Fibroblast of lung (primary cell): ENCODE measurements at regions not wholly inside any gene's neighbourhood (a gene's known extent, or its start where the extent isn't known, plus 50 kb on each side); places are given as distances from the start of the nearest gene placed in this dataset.

Source experiments
- DNase-seq, 2 donors: peaks; one replicate each; pipeline versions ENCODE4 v3.0.0 to v3.0.0-alpha.2; 2010; ENCODE audit warnings: low read depth in 2 of 2
- H2AFZ ChIP-seq: 2 replicates; pipeline ENCODE4 v1.5.1; 2012; ENCODE audit warnings: low read length, control low read depth, inconsistent platforms
- H3K27ac ChIP-seq: 2 replicates; pipeline ENCODE4 v1.5.1; 2011; ENCODE audit warnings: low read length, control low read depth; ENCODE audit not compliant: insufficient read depth
- H3K27me3 ChIP-seq: 2 replicates; pipeline ENCODE4 v1.5.1; 2011; ENCODE audit warnings: mild to moderate bottlenecking, low read length; ENCODE audit not compliant: control insufficient read depth, insufficient read depth
- H3K36me3 ChIP-seq: 2 replicates; pipeline ENCODE4 v1.5.1; 2011; ENCODE audit warnings: low read length; ENCODE audit not compliant: control insufficient read depth, insufficient read depth
- H3K4me1 ChIP-seq: 2 replicates; pipeline ENCODE4 v1.5.1; 2011; ENCODE audit warnings: low read length; ENCODE audit not compliant: control insufficient read depth, insufficient read depth; ENCODE audit errors: extremely low read depth
- H3K4me2 ChIP-seq: 2 replicates; pipeline ENCODE4 v1.5.1; 2011; ENCODE audit warnings: low read length, control low read depth; ENCODE audit not compliant: insufficient read depth; ENCODE audit errors: extremely low read depth
- H3K4me3 ChIP-seq, 4 experiments: fragments of 200-600 bp in 1 of 4; sonication (generic) in 1 of 4; replicated peaks in 1 of 4; 2 replicates each; pipeline ENCODE4 v1.5.1; 2011 to 2016; ENCODE audit warnings: low read length in 4 of 4, low read depth in 3 of 4, mild to moderate bottlenecking in 3 of 4, control low read depth in 2 of 4, inconsistent platforms in 1 of 4, mixed read lengths in 1 of 4; ENCODE audit not compliant: insufficient read depth in 1 of 4; ENCODE audit errors: control extremely low read depth in 1 of 4
- H3K79me2 ChIP-seq: 2 replicates; pipeline ENCODE4 v1.5.1; 2012; ENCODE audit warnings: mild to moderate bottlenecking, low read length, inconsistent platforms; ENCODE audit not compliant: control insufficient read depth, insufficient read depth
- H3K9ac ChIP-seq: 2 replicates; pipeline ENCODE4 v1.5.1; 2011; ENCODE audit warnings: mild to moderate bottlenecking, low read length, control low read depth; ENCODE audit not compliant: insufficient read depth
- H3K9me3 ChIP-seq: 2 replicates; pipeline ENCODE4 v1.5.1; 2012; ENCODE audit warnings: low read depth, low read length; ENCODE audit not compliant: control insufficient read depth, insufficient read depth
- H4K20me1 ChIP-seq: 2 replicates; pipeline ENCODE4 v1.5.1; 2011; ENCODE audit warnings: low read length; ENCODE audit not compliant: control insufficient read depth, insufficient read depth; ENCODE audit errors: extremely low read depth
- CTCF ChIP-seq, 2 donors: IDR thresholded peaks in 1 of 2; conservative IDR thresholded peaks in 1 of 2; 1 replicate in 1 of 2; 2 replicates in 1 of 2; pipeline ENCODE4 v1.5.1; 2011 to 2012; ENCODE audit warnings: low read length in 2 of 2, control low read depth in 1 of 2, inconsistent platforms in 1 of 2, low read depth in 1 of 2, mild to moderate bottlenecking in 1 of 2
- EZH2 ChIP-seq: IDR thresholded peaks from 2 replicates; pipeline ENCODE4 v1.5.1; 2012; ENCODE audit warnings: low read length, control low read depth, mild to moderate bottlenecking; ENCODE audit errors: missing control alignments

- TF ChIP-seq CTCF (conservative IDR thresholded peaks at IDR 0.05 in 1 of 2, IDR thresholded peaks at IDR 0.05 in 1 of 2; ENCODE audit: low read depth in 1 of 2, low read length in 2 of 2) = no peak
- TF ChIP-seq EZH2 = no peak
- no peak overlapping the region for H2AFZ ChIP-seq
- H3K27ac ChIP-seq = no peak overlapping the region
- peak in 1 of 2 donors; percentile 12 for DNase-seq
- H3K4me3 ChIP-seq = no peak overlapping the region
- H3K9me3 ChIP-seq = no peaks in the 10 kb centered on the region
- no peaks in the 10 kb centered on the region for H4K20me1 ChIP-seq
- H3K36me3 ChIP-seq = no peaks in the 10 kb centered on the region
- no peak overlapping the region for H3K4me2 ChIP-seq
- no peaks in the 10 kb centered on the region for H3K4me1 ChIP-seq
- no peaks in the 10 kb centered on the region for H3K79me2 ChIP-seq
- H3K9ac ChIP-seq = no peak overlapping the region
- H3K27me3 ChIP-seq = no peaks in the 10 kb centered on the region
Observed at GRCh38 chr3:59517388-59517787, 467.6 kb upstream of the CFAP20DC start.

GRCh38 chr3:59515966-59516365 is 466.1 kb upstream of the CFAP20DC start:
- Histone ChIP-seq H3K36me3 (no peaks in the 10 kb centered on the region), H3K79me2 (no peaks in the 10 kb centered on the region), H4K20me1 (no peaks in the 10 kb centered on the region), H2AFZ (no peak overlapping the region), H3K4me1 (no peaks in the 10 kb centered on the region), H3K9me3 (no peaks in the 10 kb centered on the region), H3K4me3 (no peak overlapping the region), H3K4me2 (no peak overlapping the region), H3K27ac (no peak overlapping the region), H3K27me3 (no peaks in the 10 kb centered on the region), H3K9ac (no peak overlapping the region)
- no peak for TF ChIP-seq CTCF (conservative IDR thresholded peaks at IDR 0.05 in 1 of 2, IDR thresholded peaks at IDR 0.05 in 1 of 2; ENCODE audit: low read depth in 1 of 2, low read length in 2 of 2)
- no peak for TF ChIP-seq EZH2
- no peak for DNase-seq

GRCh38 chr3:59514865-59515482 is 465.1 kb upstream of the CFAP20DC start:
- Histone ChIP-seq H3K27ac (no peak overlapping the region), H3K4me3 (no peak overlapping the region)
- TF ChIP-seq CTCF (conservative IDR thresholded peaks at IDR 0.05 in 1 of 2, IDR thresholded peaks at IDR 0.05 in 1 of 2; ENCODE audit: low read depth in 1 of 2, low read length in 2 of 2) (no peak), EZH2 (no peak)

More at GRCh38 chr3:59514865-59515482, 465.1 kb upstream of the CFAP20DC start:
- no peaks in the 10 kb centered on the region for H3K79me2 ChIP-seq
- H3K27me3 ChIP-seq = no peaks in the 10 kb centered on the region
- H3K4me2 ChIP-seq = no peak overlapping the region
- H2AFZ ChIP-seq = no peak overlapping the region
- H3K36me3 ChIP-seq = no peaks in the 10 kb centered on the region
- no peaks in the 10 kb centered on the region for H4K20me1 ChIP-seq
- no peaks in the 10 kb centered on the region for H3K9me3 ChIP-seq
- DNase-seq = no peak
- no peaks in the 10 kb centered on the region for H3K4me1 ChIP-seq
- no peak overlapping the region for H3K9ac ChIP-seq
